NCI-H82 treated with DMSO at 0.1 percent for 48 hours (cell line): ENCODE measurements at regions not wholly inside any gene's neighbourhood (a gene's known extent, or its start where the extent isn't known, plus 50 kb on each side); places are given as distances from the start of the nearest gene placed in this dataset.

Source experiments
- DNase-seq: peaks from one replicate; lab custom pipeline; 2025; ENCODE audit not compliant: unreplicated experiment; lab: John Stamatoyannopoulos, UW

DNA sequence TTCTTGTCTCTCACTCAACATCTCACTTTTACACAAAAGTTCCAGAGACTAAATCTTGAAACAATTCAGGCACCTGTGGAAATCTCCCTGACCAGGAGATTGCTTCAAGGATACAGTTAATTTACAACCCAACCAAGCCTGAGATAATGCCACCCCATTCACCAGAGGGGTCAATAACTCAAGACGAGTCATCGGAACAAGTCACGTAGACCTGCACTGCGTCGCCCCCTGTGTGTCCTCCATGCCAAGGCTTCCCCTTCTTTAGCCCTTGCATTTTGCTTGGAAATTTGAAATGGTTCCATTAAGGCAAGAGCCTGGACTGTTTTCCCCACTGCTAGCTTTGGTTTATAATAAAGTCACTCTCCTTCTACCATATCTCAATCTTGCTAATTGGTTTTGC, 129.0 kb upstream of the NEO1 start:
- DNase-seq: no peak

DNA sequence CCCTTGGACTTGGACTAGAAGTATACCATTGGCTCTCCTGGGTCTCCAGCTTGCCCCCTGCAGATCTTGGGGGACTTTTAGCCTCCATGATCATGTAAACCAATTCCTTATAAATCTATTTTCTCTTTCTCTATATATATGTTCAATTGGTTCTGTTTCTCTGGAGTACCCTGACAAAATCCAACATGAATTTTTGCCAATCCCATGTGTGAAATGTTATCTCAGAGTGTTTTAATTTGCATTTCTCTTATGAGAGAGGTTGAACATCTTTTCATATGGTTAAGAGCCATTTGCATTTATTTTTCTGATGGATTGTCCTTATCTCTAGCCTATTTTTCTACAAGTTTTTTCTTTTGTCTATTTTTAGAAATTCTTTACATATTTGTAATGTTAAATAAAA, 131.7 kb upstream of the NEO1 start:
- no peak for DNase-seq

DNA sequence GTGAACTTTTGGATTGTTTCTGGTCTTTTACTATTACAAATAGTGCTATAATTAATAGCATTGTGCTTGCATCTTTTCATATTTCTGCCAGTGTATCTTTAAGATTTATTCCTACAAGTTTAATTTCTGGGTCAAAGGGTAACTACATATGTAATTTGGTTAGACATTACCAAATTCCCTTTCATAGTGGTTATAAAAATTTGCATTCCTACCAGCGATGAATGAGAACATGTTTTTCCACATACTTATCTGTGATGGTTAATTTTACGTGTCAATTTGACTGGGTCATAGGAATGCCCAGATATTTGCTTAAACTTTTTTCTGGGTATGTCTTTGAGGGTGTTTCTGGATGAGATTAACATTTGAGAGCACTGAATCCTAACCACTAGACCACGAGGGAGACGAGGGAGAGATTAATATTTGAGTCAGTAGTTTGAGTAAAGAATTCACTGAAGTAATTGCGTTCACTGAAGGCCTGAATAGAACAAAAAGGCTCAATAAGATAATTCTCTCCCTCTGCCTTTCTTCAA, 132.3 kb upstream of the NEO1 start:
- DNase-seq: no peak

DNA sequence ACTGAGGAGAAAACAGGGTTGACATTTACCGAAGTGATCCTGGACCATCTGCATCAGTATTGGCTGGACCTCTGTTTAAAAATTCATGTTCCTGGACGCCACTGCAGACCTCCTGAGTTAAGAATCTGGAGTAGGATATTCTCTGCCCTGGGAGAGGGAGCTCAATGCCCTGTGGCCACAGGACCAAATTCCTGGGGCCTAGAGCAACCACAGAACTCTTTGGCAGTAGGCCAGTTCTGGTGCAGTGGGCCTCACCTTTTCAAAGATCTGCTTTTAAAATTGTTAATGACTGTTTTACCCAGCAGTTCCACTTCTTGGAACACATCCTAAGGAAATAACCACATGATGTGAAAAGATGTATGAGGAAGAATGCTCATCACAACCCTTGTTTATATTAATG, 133.3 kb upstream of the ADPGK start:
- DNase-seq: no peak

DNA sequence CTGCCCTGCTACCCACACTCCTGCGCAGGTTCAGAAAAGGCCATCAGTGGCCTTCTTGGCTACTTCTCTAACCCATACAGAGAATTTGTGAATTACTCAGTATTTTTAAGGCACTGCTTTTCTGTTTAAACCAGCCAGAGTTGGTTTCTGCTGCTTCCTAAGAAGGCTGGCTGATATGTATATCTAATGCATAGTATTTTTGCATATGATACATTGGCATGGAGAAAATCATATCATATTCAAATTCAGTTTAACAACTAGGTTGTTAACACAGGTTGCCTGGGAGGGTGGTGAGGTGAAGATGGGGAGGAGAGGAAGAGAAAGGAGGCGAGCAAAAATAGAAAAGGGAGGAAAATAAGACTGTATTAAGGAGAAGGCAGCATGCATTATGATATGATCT, 132.8 kb upstream of the ADPGK start:
- DNase-seq: no peak

DNA sequence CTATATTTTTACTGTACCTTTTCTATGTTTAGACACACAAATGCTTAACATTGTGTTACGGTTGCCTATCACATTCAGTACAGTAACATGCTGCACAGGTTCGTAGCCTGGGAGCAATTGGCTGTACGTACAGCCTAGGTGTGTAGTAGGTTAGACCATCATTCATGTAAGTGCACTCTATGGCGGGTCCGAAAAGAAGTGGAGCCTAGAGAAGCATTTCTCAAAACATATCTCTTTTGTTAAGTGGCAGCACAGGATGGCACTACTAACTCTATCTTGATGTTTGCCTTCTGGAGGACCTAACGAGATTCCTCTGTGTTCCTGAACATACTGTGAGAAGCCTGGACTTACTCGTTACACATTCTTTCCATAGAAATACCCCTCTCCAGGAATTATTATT, 132.3 kb upstream of the ADPGK start:
- DNase-seq: no peak

DNA sequence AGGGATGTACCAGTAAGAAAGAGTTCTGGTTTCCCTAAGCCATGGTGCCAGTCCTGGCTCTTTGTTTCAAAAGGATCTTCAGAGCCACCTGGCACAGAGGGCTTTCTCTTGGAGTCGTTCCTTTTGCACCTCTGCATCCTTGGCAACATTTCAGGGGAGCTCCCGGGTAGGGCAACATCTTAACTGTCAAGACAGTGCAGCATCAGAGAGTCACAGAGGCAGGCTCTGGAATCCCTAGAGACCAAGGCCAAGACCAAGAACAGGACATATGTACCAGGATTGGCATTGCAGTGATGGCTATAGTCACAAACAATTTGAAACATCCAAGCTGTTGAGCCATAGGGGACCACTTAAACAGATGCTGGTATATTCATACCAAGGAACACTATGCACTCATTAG, 129.4 kb upstream of the ADPGK start:
- no peak for DNase-seq

- DNase-seq: no peak
These were observed 128.6 kb upstream of the ADPGK start for GRCh38 chr15:72912121-72912520.

- DNase-seq: no peak
These were observed 128.1 kb upstream of the ADPGK start for GRCh38 chr15:72911626-72912025.

DNA sequence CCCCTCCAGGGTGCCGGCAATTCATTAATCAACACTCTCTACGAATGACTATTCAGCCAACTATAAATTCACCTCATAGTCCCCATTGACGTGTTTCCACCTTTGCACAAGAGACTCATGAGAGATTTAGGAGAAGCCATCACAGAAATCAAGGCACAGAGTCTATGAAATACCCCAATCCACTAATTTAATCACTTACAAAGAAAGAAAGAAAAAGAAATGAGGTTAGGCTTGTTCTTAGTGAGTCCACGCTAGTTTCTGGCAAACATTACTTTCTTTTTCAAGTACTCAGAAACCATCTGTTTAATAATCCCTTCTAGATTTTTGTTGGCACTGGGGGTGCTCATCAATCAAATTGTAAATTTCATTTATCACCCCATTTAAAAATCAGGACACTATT, 125.2 kb upstream of the ADPGK start:
- DNase-seq: no peak

DNA sequence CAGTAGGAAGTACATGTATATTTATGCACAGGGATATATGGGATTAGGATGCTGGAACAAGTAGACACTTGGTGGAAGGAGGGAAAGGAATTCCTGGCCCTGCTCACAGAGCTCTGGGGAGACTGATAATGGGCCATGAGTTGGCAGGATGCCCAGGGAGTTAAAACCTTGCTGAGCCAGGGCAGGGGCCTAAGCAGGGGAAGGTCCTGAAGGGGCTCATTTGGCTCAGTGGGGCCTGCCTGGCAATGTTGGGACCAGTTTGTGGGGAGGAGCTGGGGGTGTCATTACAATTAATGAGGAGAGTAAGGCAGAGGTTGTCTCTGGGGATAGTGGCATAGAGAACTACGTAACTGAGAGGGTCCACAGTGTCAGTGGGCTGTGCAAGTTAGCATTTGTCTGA, 124.2 kb upstream of the ADPGK start:
- DNase-seq: peak; percentile 75

GRCh38 chr15:72902919-72903260, 119.3 kb upstream of the ADPGK start:
- DNase-seq: no peak

- DNase-seq: no peak
These were observed 118.8 kb upstream of the ADPGK start for GRCh38 chr15:72902245-72902918.

DNA sequence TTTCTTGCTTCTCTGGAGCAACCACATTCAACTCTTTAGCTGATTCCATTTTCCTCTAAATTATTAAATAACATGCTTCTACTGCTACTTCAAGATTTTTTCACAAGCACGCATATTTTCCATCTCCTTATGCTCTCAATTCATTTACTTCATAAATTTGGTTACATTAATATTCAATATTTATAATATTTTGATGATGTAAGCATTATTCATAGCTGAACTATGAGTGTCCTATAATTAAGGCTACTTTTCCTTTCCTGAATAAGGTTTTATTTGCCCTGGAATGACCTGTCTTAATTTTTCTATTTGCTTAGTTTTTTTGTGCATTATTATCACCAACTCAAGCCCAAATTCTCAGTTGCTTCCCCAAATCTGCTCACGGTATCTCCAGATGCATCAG, 109.4 kb upstream of the ADPGK start:
- no peak for DNase-seq

DNA sequence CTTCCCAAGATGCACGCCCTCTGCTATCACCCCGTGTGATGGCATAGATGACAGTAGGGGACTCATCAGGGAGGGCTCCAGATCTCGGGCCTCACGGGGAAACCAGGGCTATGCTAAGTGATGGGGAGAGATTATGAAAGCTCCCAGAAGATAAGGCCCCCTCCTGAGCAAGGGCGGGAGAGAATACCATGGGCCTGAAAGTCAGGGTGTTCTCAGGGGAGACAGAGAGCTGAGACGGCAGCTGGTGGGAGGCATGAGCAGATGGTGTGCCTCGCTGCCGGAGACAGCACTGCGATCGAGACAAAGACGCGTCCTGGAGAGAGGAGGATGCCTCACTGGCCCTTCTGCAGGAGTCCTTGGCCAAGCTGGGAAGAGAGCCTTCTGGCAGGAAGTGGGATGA, 106.5 kb upstream of the ADPGK start:
- DNase-seq: peak; percentile 88

- DNase-seq: no peak
These were observed 106.0 kb upstream of the ADPGK start for GRCh38 chr15:72889545-72889944.

- no peak for DNase-seq
These were observed 105.3 kb upstream of the ADPGK start for GRCh38 chr15:72888811-72889210.

GRCh38 chr15:72888211-72888610, 104.7 kb upstream of the ADPGK start:
- no peak for DNase-seq

GRCh38 chr15:72887376-72887775, 103.8 kb upstream of the ADPGK start:
- no peak for DNase-seq

DNA sequence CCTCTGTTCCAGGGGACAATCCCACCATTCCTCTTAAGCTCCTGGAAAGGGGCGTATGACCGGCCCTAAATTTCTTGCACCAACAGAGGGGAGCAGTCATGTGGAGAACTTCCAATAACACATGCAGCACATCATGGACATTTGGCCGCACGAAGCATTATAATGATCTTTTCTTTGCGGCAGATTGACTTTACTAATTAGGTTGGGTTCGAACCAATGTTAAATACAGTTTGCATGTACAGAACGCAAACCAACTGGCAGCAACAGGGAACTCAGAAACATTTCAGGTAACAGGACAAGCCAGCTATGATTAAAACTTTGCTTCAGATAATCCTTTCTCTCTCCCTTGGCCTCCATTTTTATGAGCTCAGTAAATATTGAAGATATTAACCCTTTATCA, 100.8 kb upstream of the ADPGK start:
- no peak for DNase-seq

- DNase-seq: no peak
These were observed 90.0 kb upstream of the ADPGK start for GRCh38 chr15:72873379-72874233.

- peak; percentile 84 for DNase-seq
These were observed 88.7 kb upstream of the ADPGK start for GRCh38 chr15:72872066-72872845.
